Left lung (tissue), 4 donors: ENCODE measurements at regions not wholly inside any gene's neighbourhood (a gene's known extent, or its start where the extent isn't known, plus 50 kb on each side); places are given as distances from the start of the nearest gene placed in this dataset.

Experiments
- ATAC-seq: fragments of 200-7000 bp; cut with Tn5 transposase; one replicate; pipeline ENCODE4 v1.9.1; 2020; ENCODE audit warnings: moderate library complexity
- DNase-seq, 4 donors: peaks; one replicate each; pipeline ENCODE4 v3.0.0-alpha.2; 2013 to 2020
- H3K27ac ChIP-seq, 2 donors: fragments of 200-600 bp; sonication (generic) in 1 of 2; one replicate each; pipeline versions ENCODE4 v1.5.0 to v1.8.0; 2020 to 2021
- H3K27me3 ChIP-seq, 2 donors: fragments of 200-600 bp; sonication (generic) in 1 of 2; one replicate each; pipeline versions ENCODE4 v1.5.0 to v1.8.0; 2020 to 2021
- H3K36me3 ChIP-seq, 2 donors: fragments of 200-600 bp; sonication (generic) in 1 of 2; one replicate each; pipeline versions ENCODE4 v1.5.0 to v1.8.0; 2020 to 2021
- H3K4me1 ChIP-seq, 2 donors: fragments of 200-600 bp; one replicate each; pipeline ENCODE4 v1.8.0; 2021
- H3K4me3 ChIP-seq, 2 donors: fragments of 200-600 bp; sonication (generic) in 1 of 2; one replicate each; pipeline versions ENCODE4 v1.5.0 to v1.8.0; 2020 to 2021; ENCODE audit warnings: mild to moderate bottlenecking in 1 of 2
- H3K9me3 ChIP-seq, 2 donors: fragments of 200-600 bp; sonication (generic) in 1 of 2; one replicate each; pipeline versions ENCODE4 v1.5.0 to v1.8.0; 2020 to 2021
- intact Hi-C, 2 donors: fragments of 100-400 bp; cut with DNase I; formaldehyde crosslinking; loops; one replicate each; pipeline versions ENCODE4 v1.11.2 to v1.14.2; 2022
- TF ChIP-seq, protein P1 (sequence below), 2 donors: fragments of 200-600 bp; sonication (generic) in 1 of 2; IDR thresholded peaks; one replicate each; pipeline versions ENCODE4 v1.5.0 to v1.8.0; 2021; ENCODE audit warnings: antibody characterized with exemption in 2 of 2
- donor health status: DM: no; HTN: yes; CAD: no.
- donor health status: DM: no; HTN: no; CAD: no.

DNA sequence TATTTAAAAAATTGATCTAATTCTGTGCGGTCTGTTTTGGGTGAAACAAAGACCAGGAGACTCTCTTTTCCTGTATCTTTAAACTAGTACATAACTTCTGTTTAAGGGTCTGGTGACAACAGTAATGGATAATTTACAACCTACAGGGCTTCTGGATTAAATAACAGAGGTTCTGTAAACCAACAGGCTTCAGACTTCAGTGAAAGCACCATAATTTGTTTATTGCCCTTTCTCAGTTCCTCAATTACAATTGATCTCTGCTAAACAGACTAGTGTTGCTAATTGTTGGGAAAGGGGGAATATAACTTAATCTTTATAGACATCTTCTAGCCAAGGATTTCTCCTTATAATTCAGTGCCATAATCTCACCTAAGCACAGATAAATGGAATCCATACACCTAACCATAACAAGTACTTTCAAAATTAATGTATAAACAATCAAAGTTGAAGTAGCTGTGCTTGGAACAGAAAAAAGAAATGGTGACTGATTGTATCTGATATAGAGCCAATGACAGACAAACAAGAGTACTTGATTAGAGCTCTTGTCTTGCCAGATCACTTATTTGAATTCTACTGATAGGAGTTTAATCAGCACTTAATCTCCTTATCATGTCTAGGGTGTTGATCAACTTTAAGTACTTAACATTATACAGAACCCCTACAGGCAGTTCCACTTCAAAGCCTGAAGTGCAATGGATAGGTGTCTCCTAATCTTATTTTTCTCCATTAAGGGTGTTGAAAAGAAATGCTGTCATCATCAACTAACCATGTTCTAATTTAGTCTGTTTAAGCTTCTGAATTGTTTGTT is 536.0 kb downstream of the NR2F1-AS1 start:
- DNase-seq: no peak
- Histone ChIP-seq H3K36me3 (no peaks in the 10 kb centered on the region), H3K27me3 (no peaks in the 10 kb centered on the region), H3K4me3 (no peak overlapping the region), H3K4me1 (no peaks in the 10 kb centered on the region), H3K9me3 (no peaks in the 10 kb centered on the region), H3K27ac (no peak overlapping the region)
- TF ChIP-seq, protein P1, sequence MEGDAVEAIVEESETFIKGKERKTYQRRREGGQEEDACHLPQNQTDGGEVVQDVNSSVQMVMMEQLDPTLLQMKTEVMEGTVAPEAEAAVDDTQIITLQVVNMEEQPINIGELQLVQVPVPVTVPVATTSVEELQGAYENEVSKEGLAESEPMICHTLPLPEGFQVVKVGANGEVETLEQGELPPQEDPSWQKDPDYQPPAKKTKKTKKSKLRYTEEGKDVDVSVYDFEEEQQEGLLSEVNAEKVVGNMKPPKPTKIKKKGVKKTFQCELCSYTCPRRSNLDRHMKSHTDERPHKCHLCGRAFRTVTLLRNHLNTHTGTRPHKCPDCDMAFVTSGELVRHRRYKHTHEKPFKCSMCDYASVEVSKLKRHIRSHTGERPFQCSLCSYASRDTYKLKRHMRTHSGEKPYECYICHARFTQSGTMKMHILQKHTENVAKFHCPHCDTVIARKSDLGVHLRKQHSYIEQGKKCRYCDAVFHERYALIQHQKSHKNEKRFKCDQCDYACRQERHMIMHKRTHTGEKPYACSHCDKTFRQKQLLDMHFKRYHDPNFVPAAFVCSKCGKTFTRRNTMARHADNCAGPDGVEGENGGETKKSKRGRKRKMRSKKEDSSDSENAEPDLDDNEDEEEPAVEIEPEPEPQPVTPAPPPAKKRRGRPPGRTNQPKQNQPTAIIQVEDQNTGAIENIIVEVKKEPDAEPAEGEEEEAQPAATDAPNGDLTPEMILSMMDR (IDR thresholded peaks at IDR 0.05): no peak
- intact Hi-C loops: no loop called here
- no peak for ATAC-seq

GRCh38 chr5:93039888-93040287 is 541.1 kb downstream of the NR2F1-AS1 start:
- no peak for DNase-seq

DNA sequence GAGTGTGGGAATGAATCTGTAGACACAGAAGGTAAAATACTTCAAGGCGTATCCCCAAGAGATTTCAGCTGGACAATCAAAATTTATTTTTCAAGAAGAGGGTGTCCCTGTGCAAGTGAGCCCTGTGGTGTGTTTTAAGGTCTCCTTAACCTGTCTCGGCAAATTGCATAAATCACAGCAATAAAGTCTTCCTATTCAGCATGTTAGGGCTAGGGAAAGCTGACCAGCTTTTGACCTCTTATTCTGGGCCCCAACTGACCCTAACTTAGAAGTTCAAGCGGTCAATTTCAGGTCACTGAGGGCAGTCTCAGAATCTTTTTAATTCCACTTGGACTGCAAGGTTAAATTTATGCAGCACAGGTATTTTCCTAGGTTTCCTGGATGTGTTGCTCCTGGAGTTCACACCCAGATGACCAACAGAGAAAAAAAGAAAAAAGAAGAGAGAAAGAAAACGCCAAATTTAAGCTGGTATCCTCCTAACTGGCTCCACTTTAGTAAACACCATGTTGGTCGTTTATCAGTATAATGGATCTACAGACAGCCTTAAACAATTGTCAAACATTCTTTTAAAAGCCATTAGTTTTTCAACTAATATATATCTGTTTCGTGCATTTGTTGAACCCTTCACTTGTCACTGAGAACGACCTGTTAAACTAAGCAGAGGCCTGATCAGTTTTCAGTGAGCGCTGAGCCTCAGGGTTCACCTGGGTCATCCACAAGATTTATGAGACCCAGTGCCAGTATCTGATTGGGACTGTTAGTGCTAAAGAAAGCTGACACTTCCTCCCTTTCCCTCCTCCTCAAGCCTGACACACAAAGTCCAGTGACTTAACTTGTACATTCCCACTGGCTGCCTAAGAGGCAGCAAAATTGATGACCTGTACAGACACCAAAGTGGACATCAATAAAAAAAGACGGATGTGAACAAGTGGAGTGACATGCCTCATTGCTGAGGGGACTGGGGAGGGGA is 546.1 kb downstream of the NR2F1-AS1 start:
- H3K36me3 ChIP-seq: no peaks in the 10 kb centered on the region
- no peaks in the 10 kb centered on the region for H3K9me3 ChIP-seq
- no peak overlapping the region for H3K27ac ChIP-seq
- no peak overlapping the region for H3K4me3 ChIP-seq
- no peak for DNase-seq
- intact Hi-C loops: no loop called here
- TF ChIP-seq, protein P1 (IDR thresholded peaks at IDR 0.05): no peak
- no peak for ATAC-seq
- H3K27me3 ChIP-seq: no peaks in the 10 kb centered on the region
- no peaks in the 10 kb centered on the region for H3K4me1 ChIP-seq

More at GRCh38 chr5:93039888-93040287, 541.1 kb downstream of the NR2F1-AS1 start:
- no peaks in the 10 kb centered on the region for H3K4me1 ChIP-seq
- intact Hi-C loops: no loop called here
- no peaks in the 10 kb centered on the region for H3K9me3 ChIP-seq
- H3K27me3 ChIP-seq: no peaks in the 10 kb centered on the region
- no peak overlapping the region for H3K27ac ChIP-seq
- H3K36me3 ChIP-seq: no peaks in the 10 kb centered on the region
- no peak for ATAC-seq
- no peak overlapping the region for H3K4me3 ChIP-seq
- TF ChIP-seq, protein P1 (IDR thresholded peaks at IDR 0.05): no peak

DNA sequence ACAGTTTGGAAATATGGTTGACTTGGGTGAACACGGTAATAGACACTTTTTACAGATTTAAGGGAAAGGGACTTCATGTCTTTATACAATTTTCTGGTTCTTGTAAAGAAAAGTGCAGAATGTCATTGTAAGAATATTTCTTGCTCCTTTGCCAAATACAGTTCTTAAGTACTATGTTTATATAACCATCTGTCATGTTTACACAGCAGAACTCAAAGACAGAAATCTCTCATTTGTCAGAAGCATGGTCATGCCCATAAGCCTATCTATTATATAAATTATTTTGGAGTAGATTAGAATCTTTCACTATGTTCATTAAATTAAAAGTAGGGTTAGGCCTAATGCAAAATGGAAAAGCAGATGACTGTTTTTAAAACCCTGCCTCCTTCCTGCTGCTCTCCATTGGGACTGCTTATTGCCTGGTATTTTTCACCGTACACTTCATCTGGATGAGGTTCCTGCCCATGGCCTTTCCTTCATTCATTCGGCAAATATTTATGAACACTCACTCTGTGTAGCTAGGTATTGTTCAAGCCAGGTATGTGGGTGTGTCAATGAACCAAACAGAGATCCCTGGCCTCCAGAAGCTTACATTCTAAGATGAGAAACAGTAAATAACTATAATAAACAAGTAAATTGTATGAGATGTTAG is 558.1 kb downstream of the NR2F1-AS1 start:
- DNase-seq (peak in 1 of 4 donors; percentile 4), ATAC-seq (no peak)
- Histone ChIP-seq H3K4me1 (no peaks in the 10 kb centered on the region), H3K36me3 (no peaks in the 10 kb centered on the region), H3K9me3 (no peaks in the 10 kb centered on the region), H3K27me3 (no peaks in the 10 kb centered on the region), H3K4me3 (no peak overlapping the region), H3K27ac (no peak overlapping the region)
- intact Hi-C loops: no loop called here
- TF ChIP-seq, protein P1 (IDR thresholded peaks at IDR 0.05): no peak
